ENCODE measurements at regions not wholly inside any gene's neighbourhood (a gene's known extent, or its start where the extent isn't known, plus 50 kb on each side); places are given as distances from the start of the nearest gene placed in this dataset.

DNA sequence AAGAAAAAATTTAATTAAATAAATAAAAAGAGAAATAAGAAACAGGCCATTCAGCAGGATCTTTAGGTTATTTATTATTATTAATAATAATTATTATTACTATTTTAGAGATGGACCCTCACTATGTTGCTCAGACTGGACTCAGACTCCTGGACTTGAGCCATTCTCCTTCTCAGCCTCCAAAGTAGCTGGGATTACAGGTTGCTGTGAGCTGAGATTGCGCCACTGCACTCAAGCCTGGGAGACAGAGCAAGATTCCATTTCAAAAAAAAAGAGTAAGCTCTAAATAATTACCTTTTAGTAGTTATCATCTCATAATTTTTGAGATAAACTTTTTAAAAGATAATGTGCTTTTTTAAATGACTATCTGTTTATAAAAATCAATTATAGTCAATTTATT lies 1102.8 kb upstream of the GJE1 start:
- no peaks in the 10 kb centered on the region for H3K4me1 ChIP-seq (ENCODE audit: insufficient read depth, low read length, poor library complexity, severe bottlenecking)
- no peaks in the 10 kb centered on the region for H3K9me3 ChIP-seq (ENCODE audit: low read depth, low read length, poor library complexity, severe bottlenecking)
- POLR2A ChIA-PET (ENCODE audit: low non-redundant PET), result no interaction called here
- H3K36me3 ChIP-seq (ENCODE audit: insufficient read depth, low read length, poor library complexity, severe bottlenecking), result no peaks in the 10 kb centered on the region
- H3K27me3 ChIP-seq (replicated peaks; ENCODE audit: insufficient read depth, low read depth, low read length, poor library complexity), result no peaks in the 10 kb centered on the region
- DNase-seq (ENCODE audit: low spot score), result no peak
- TF ChIP-seq, protein P1, sequence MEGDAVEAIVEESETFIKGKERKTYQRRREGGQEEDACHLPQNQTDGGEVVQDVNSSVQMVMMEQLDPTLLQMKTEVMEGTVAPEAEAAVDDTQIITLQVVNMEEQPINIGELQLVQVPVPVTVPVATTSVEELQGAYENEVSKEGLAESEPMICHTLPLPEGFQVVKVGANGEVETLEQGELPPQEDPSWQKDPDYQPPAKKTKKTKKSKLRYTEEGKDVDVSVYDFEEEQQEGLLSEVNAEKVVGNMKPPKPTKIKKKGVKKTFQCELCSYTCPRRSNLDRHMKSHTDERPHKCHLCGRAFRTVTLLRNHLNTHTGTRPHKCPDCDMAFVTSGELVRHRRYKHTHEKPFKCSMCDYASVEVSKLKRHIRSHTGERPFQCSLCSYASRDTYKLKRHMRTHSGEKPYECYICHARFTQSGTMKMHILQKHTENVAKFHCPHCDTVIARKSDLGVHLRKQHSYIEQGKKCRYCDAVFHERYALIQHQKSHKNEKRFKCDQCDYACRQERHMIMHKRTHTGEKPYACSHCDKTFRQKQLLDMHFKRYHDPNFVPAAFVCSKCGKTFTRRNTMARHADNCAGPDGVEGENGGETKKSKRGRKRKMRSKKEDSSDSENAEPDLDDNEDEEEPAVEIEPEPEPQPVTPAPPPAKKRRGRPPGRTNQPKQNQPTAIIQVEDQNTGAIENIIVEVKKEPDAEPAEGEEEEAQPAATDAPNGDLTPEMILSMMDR (conservative IDR thresholded peaks at IDR 0.05; ENCODE audit: low read depth, low read length), result no peak
- no peak for TF ChIP-seq EZH2 (IDR thresholded peaks at IDR 0.05; ENCODE audit: borderline replicate concordance, low read depth, low read length, poor library complexity, severe bottlenecking)
- intact Hi-C loops (cut with micrococcal nuclease; ENCODE audit: unreplicated experiment), result no loop called here
- H3K27ac ChIP-seq (ENCODE audit: low read depth, low read length, poor library complexity, severe bottlenecking), result no peak overlapping the region
- no TSS peak for BruUV-seq (replicated peaks)
- CTCF ChIA-PET, result no interaction called here
- H3K4me3 ChIP-seq (ENCODE audit: low read depth, low read length, poor library complexity, severe bottlenecking), result no peak overlapping the region

DNA sequence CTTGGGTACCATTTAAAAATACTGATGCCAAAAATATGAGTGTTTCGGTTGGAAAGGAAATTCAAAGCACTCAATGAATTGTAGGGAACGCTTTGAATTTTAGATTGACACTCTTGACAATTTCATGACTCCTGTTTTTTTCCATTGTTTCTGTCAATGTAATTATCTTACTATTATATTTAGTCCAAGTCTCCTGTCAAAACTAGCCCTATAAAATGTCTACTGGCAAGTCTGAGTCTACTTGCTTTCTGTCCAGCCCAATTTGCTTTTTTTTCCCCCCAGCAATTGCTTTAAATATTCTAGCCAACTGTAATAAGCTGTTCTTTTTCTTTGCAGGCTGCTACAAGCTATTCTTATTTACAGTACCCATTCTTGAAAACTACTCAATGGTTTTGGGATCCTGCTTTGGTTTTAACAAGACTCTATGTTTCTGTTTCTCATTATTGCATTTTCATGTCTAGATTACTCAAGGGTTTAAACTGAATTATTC lies 1103.9 kb upstream of the GJE1 start:
- no peak overlapping the region for H3K27ac ChIP-seq (ENCODE audit: low read depth, low read length, poor library complexity, severe bottlenecking)
- intact Hi-C loops (cut with micrococcal nuclease; ENCODE audit: unreplicated experiment), result no loop called here
- no TSS peak for BruUV-seq (replicated peaks)
- H3K4me3 ChIP-seq (ENCODE audit: low read depth, low read length, poor library complexity, severe bottlenecking), result no peak overlapping the region
- no peaks in the 10 kb centered on the region for H3K36me3 ChIP-seq (ENCODE audit: insufficient read depth, low read length, poor library complexity, severe bottlenecking)
- DNase-seq (ENCODE audit: low spot score), result no peak
- CTCF ChIA-PET, result no interaction called here
- POLR2A ChIA-PET (ENCODE audit: low non-redundant PET), result no interaction called here
- no peaks in the 10 kb centered on the region for H3K27me3 ChIP-seq (replicated peaks; ENCODE audit: insufficient read depth, low read depth, low read length, poor library complexity)
- H3K4me1 ChIP-seq (ENCODE audit: insufficient read depth, low read length, poor library complexity, severe bottlenecking), result no peaks in the 10 kb centered on the region
- TF ChIP-seq EZH2 (IDR thresholded peaks at IDR 0.05; ENCODE audit: borderline replicate concordance, low read depth, low read length, poor library complexity, severe bottlenecking), result no peak
- TF ChIP-seq, protein P1 (conservative IDR thresholded peaks at IDR 0.05; ENCODE audit: low read depth, low read length), result no peak
- no peaks in the 10 kb centered on the region for H3K9me3 ChIP-seq (ENCODE audit: low read depth, low read length, poor library complexity, severe bottlenecking)

- TF ChIP-seq, protein P1 (conservative IDR thresholded peaks at IDR 0.05; ENCODE audit: low read depth, low read length), result no peak
- no peak for TF ChIP-seq EZH2 (IDR thresholded peaks at IDR 0.05; ENCODE audit: borderline replicate concordance, low read depth, low read length, poor library complexity, severe bottlenecking)
- no peak overlapping the region for H3K27ac ChIP-seq (ENCODE audit: low read depth, low read length, poor library complexity, severe bottlenecking)
- BruUV-seq (replicated peaks), result no TSS peak
- no peaks in the 10 kb centered on the region for H3K4me1 ChIP-seq (ENCODE audit: insufficient read depth, low read length, poor library complexity, severe bottlenecking)
- H3K4me3 ChIP-seq (ENCODE audit: low read depth, low read length, poor library complexity, severe bottlenecking), result no peak overlapping the region
- no peaks in the 10 kb centered on the region for H3K27me3 ChIP-seq (replicated peaks; ENCODE audit: insufficient read depth, low read depth, low read length, poor library complexity)
- H3K36me3 ChIP-seq (ENCODE audit: insufficient read depth, low read length, poor library complexity, severe bottlenecking), result no peaks in the 10 kb centered on the region
- POLR2A ChIA-PET (ENCODE audit: low non-redundant PET), result no interaction called here
- CTCF ChIA-PET, result no interaction called here
- no peak for DNase-seq (ENCODE audit: low spot score)
- intact Hi-C loops (cut with micrococcal nuclease; ENCODE audit: unreplicated experiment), result no loop called here
- H3K9me3 ChIP-seq (ENCODE audit: low read depth, low read length, poor library complexity, severe bottlenecking), result no peaks in the 10 kb centered on the region
These were observed 1106.2 kb upstream of the GJE1 start for GRCh38 chr6:141026504-141026903.

All from A673 (cell line).